DOHH2 (cell line): ENCODE measurements at regions not wholly inside any gene's neighbourhood (a gene's known extent, or its start where the extent isn't known, plus 50 kb on each side); places are given as distances from the start of the nearest gene placed in this dataset.

ENCODE experiments used
- CTCF ChIP-seq: fragments of 200-600 bp; sonication (generic); IDR thresholded peaks from one replicate; pipeline ENCODE4 v1.5.1; 2014; ENCODE audit warnings: antibody characterized with exemption, mild to moderate bottlenecking, low read depth, low read length; ENCODE audit not compliant: poor library complexity, severe bottlenecking
- EZH2phosphoT487 ChIP-seq: fragments of 200-600 bp; sonication (generic); IDR thresholded peaks from 2 replicates; pipeline ENCODE4 v1.6.1; 2017; ENCODE audit warnings: borderline replicate concordance, mild to moderate bottlenecking, antibody characterized with exemption, low read length, moderate library complexity, mixed read lengths

GRCh38 chr18:73384246-73384645, 516.5 kb upstream of the NETO1 start:
- TF ChIP-seq CTCF (no peak), EZH2phosphoT487 (no peak)
